ENCODE measurements at regions not wholly inside any gene's neighbourhood (a gene's known extent, or its start where the extent isn't known, plus 50 kb on each side); places are given as distances from the start of the nearest gene placed in this dataset.

- TF ChIP-seq CTCF (IDR thresholded peaks at IDR 0.05; ENCODE audit: low read depth, low read length, missing input control) = no peak
- no peak for TF ChIP-seq JUND (IDR thresholded peaks at IDR 0.05)
- TF ChIP-seq ATF3 (IDR thresholded peaks at IDR 0.05) = no peak
- no peak for TF ChIP-seq TAF1 (conservative IDR thresholded peaks at IDR 0.05)
- no peak for TF ChIP-seq MAX (IDR thresholded peaks at IDR 0.05)
- TF ChIP-seq GABPA (IDR thresholded peaks at IDR 0.05 in 1 of 2, conservative IDR thresholded peaks at IDR 0.05 in 1 of 2) = no peak
These were observed 760.4 kb downstream of the TMEM121 start for GRCh38 chr14:106286697-106287290.
